ENCODE measurements at regions not wholly inside any gene's neighbourhood (a gene's known extent, or its start where the extent isn't known, plus 50 kb on each side); places are given as distances from the start of the nearest gene placed in this dataset.

DNA sequence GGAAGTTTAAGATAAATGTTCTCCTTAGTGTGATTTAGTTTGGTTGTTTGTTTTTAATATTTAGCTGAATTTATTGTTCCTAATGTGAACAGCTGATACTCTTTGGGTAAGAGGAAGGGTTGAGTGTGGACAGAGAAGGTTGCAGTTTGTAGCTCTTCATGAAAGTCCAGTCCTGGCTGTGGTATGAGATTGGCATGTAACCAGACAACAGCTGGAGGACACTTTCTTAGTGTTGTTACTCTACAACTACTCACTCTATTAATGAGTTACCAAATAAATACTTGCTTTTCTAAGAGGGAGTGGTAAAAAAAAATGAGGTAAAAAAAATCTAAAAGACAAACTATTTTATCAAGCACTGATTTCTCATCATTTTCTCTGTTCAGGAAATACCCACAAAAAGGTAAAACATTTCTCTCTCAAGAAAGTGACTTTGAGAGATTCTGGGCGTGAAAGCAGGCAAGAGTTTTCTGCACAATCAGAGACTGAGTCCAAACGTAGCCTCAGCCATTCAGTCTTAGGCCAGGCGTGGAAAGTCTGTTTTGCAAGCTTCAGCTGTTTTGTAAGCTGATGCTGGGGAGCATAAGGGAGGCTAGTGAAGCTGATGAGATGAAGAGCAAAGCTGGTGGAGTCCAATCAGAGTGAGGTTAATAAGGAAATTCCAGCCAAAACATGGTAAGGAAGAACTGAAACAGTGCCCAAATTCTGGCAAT lies 138.5 kb upstream of the ARPP21 start:
- no peak overlapping the region for H3K4me3 ChIP-seq (ENCODE audit: low read length)
- no peak for TF ChIP-seq CTCF (conservative IDR thresholded peaks at IDR 0.05; ENCODE audit: low read length)
- DNase-seq (ENCODE audit: low read depth): no peak

- no peak overlapping the region for H3K4me3 ChIP-seq (ENCODE audit: low read length)
- no peak for TF ChIP-seq CTCF (conservative IDR thresholded peaks at IDR 0.05; ENCODE audit: low read length)
- DNase-seq (ENCODE audit: low read depth): no peak
These were observed 136.6 kb upstream of the ARPP21 start for GRCh38 chr3:35502699-35503098.

- no peak overlapping the region for H3K4me3 ChIP-seq (ENCODE audit: low read length)
- no peak for DNase-seq (ENCODE audit: low read depth)
- no peak for TF ChIP-seq CTCF (conservative IDR thresholded peaks at IDR 0.05; ENCODE audit: low read length)
These were observed 134.1 kb upstream of the ARPP21 start for GRCh38 chr3:35505181-35505580.

- TF ChIP-seq CTCF (conservative IDR thresholded peaks at IDR 0.05; ENCODE audit: low read length): no peak
- no peak overlapping the region for H3K4me3 ChIP-seq (ENCODE audit: low read length)
- DNase-seq (ENCODE audit: low read depth): no peak
These were observed 133.6 kb upstream of the ARPP21 start for GRCh38 chr3:35505772-35506171.

DNA sequence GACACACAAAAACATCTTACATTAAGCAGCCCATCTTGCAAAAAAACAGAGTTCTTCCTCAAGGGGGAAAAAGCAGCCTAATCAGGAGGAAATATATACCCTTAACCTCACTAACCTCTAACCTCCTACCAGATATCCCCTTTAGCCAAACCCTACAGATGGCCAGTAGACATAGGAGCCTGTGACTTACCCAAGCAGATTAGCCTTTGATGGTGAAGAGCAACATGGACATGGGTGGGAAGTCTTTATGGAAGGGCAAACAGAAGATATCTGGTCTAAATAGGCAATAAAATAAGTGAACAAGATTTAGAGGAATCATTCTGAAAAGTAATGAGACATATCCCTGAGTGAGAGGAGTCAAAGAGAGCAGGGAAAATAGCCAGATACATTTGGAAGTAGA lies 119.4 kb upstream of the ARPP21 start:
- no peak for DNase-seq (ENCODE audit: low read depth)
- TF ChIP-seq CTCF (conservative IDR thresholded peaks at IDR 0.05; ENCODE audit: low read length): no peak
- H3K4me3 ChIP-seq (ENCODE audit: low read length): no peak overlapping the region

- H3K4me3 ChIP-seq (ENCODE audit: low read length): no peak overlapping the region
- no peak for TF ChIP-seq CTCF (conservative IDR thresholded peaks at IDR 0.05; ENCODE audit: low read length)
- DNase-seq (ENCODE audit: low read depth): no peak
These were observed 118.1 kb upstream of the ARPP21 start for GRCh38 chr3:35521196-35521595.

- TF ChIP-seq CTCF (conservative IDR thresholded peaks at IDR 0.05; ENCODE audit: low read length): no peak
- H3K4me3 ChIP-seq (ENCODE audit: low read length): no peak overlapping the region
- no peak for DNase-seq (ENCODE audit: low read depth)
These were observed 116.9 kb upstream of the ARPP21 start for GRCh38 chr3:35522450-35522849.

Measured in AG10803 (cell line).